Neutrophil (primary cell): ENCODE measurements at regions not wholly inside any gene's neighbourhood (a gene's known extent, or its start where the extent isn't known, plus 50 kb on each side); places are given as distances from the start of the nearest gene placed in this dataset.

ENCODE experiments used
- H3K27ac ChIP-seq: fragments of 200-600 bp; sonication (generic); 2 replicates; pipeline ENCODE4 v1.5.1; 2016; ENCODE audit warnings: mild to moderate bottlenecking, moderate library complexity
- H3K27me3 ChIP-seq: fragments of 200-600 bp; sonication (generic); 2 replicates; pipeline ENCODE4 v1.6.0; 2016; ENCODE audit warnings: mild to moderate bottlenecking
- H3K36me3 ChIP-seq: fragments of 200-600 bp; sonication (generic); 2 replicates; pipeline ENCODE4 v1.5.1; 2017
- H3K4me1 ChIP-seq, 2 experiments: fragments of 200-600 bp in 1 of 2; sonication (generic) in 1 of 2; 1 replicate in 1 of 2; 2 replicates in 1 of 2; pipeline versions ENCODE4 v1.5.1 to v1.6.1; 2013 to 2016; ENCODE audit warnings: low read depth in 1 of 2, low read length in 1 of 2, mild to moderate bottlenecking in 1 of 2, moderate library complexity in 1 of 2; ENCODE audit not compliant: control insufficient read depth in 1 of 2, insufficient read depth in 1 of 2
- H3K4me3 ChIP-seq, 2 experiments: fragments of 200-600 bp in 1 of 2; sonication (generic) in 1 of 2; 1 replicate in 1 of 2; 2 replicates in 1 of 2; pipeline ENCODE4 v1.5.1; 2013 to 2016; ENCODE audit warnings: low read depth in 1 of 2, low read length in 1 of 2, mild to moderate bottlenecking in 1 of 2, moderate library complexity in 1 of 2
- H3K9me3 ChIP-seq: fragments of 200-600 bp; sonication (generic); 2 replicates; pipeline ENCODE4 v1.5.1; 2016
- CTCF ChIP-seq: fragments of 200-600 bp; sonication (generic); IDR thresholded peaks from 2 replicates; pipeline ENCODE4 v1.5.1; 2016; ENCODE audit warnings: antibody characterized with exemption

- Histone ChIP-seq H3K27ac (peak overlapping the region; percentile 81), H3K4me3 (no peak overlapping the region), H3K36me3 (no peaks in the 10 kb centered on the region), H3K9me3 (no peaks in the 10 kb centered on the region), H3K4me1 (peaks cover 47 to 56% of the 10 kb centered on the region in 2 experiments), H3K27me3 (no peaks in the 10 kb centered on the region)
- TF ChIP-seq CTCF: no peak
Measured at GRCh38 chr1:234770924-234771540, 161.1 kb upstream of the IRF2BP2 start.

- TF ChIP-seq CTCF: no peak
- no peaks in the 10 kb centered on the region for H3K27me3 ChIP-seq
- H3K36me3 ChIP-seq: no peaks in the 10 kb centered on the region
- peaks cover 43 to 50% of the 10 kb centered on the region in 2 experiments for H3K4me1 ChIP-seq
- H3K4me3 ChIP-seq: no peak overlapping the region
- no peak overlapping the region for H3K27ac ChIP-seq
- H3K9me3 ChIP-seq: no peaks in the 10 kb centered on the region
Measured at GRCh38 chr1:234769986-234770795, 160.2 kb upstream of the IRF2BP2 start.

GRCh38 chr1:234769284-234769985 is 159.5 kb upstream of the IRF2BP2 start:
- H3K27ac ChIP-seq: no peak overlapping the region
- no peaks in the 10 kb centered on the region for H3K9me3 ChIP-seq
- peaks cover 37 to 49% of the 10 kb centered on the region in 2 experiments for H3K4me1 ChIP-seq
- no peak overlapping the region for H3K4me3 ChIP-seq
- no peaks in the 10 kb centered on the region for H3K36me3 ChIP-seq
- no peak for TF ChIP-seq CTCF
- H3K27me3 ChIP-seq: no peaks in the 10 kb centered on the region

GRCh38 chr1:234768569-234769283 is 158.7 kb upstream of the IRF2BP2 start:
- H3K4me3 ChIP-seq: no peak overlapping the region
- no peak overlapping the region for H3K27ac ChIP-seq
- no peak for TF ChIP-seq CTCF
- no peaks in the 10 kb centered on the region for H3K27me3 ChIP-seq
- H3K36me3 ChIP-seq: no peaks in the 10 kb centered on the region
- no peaks in the 10 kb centered on the region for H3K9me3 ChIP-seq
- H3K4me1 ChIP-seq: peaks cover 37 to 49% of the 10 kb centered on the region in 2 experiments

GRCh38 chr1:234768171-234768568 is 158.2 kb upstream of the IRF2BP2 start:
- Histone ChIP-seq H3K9me3 (no peaks in the 10 kb centered on the region), H3K4me1 (peaks cover 38 to 50% of the 10 kb centered on the region in 2 experiments), H3K36me3 (no peaks in the 10 kb centered on the region), H3K27me3 (no peaks in the 10 kb centered on the region), H3K27ac (no peak overlapping the region), H3K4me3 (no peak overlapping the region)
- no peak for TF ChIP-seq CTCF
